ENCODE measurements at regions not wholly inside any gene's neighbourhood (a gene's known extent, or its start where the extent isn't known, plus 50 kb on each side); places are given as distances from the start of the nearest gene placed in this dataset.
"Not testable (repeated sequence)": the region's sequence is repeated elsewhere in the genome, so short reads cannot be mapped to it uniquely, and the experiment has no call there.

- ChIA-PET POLR2A (no interaction called here), CTCF (no interaction called here)
- H3K4me3 ChIP-seq (ENCODE audit: low read depth, low read length): no peak overlapping the region
- no peak for TF ChIP-seq CTCF (IDR thresholded peaks at IDR 0.05; ENCODE audit: insufficient read depth, low read length, missing control alignments)
- DNase-seq (ENCODE audit: low read depth, low spot score): no peak
Measured at GRCh38 chr14:88089445-88089844, 84.5 kb downstream of the GPR65 start.

- CTCF ChIA-PET: no interaction called here
- POLR2A ChIA-PET: no interaction called here
- no peak overlapping the region for H3K4me3 ChIP-seq (ENCODE audit: low read depth, low read length)
- TF ChIP-seq CTCF (IDR thresholded peaks at IDR 0.05; ENCODE audit: insufficient read depth, low read length, missing control alignments): no peak
- DNase-seq (ENCODE audit: low read depth, low spot score): no peak
Measured at GRCh38 chr14:88092529-88092928, 87.6 kb downstream of the GPR65 start.

GRCh38 chr14:88095791-88096190 is 90.9 kb downstream of the GPR65 start:
- no peak for DNase-seq (ENCODE audit: low read depth, low spot score)
- POLR2A ChIA-PET: no interaction called here
- TF ChIP-seq CTCF (IDR thresholded peaks at IDR 0.05; ENCODE audit: insufficient read depth, low read length, missing control alignments): no peak
- no peak overlapping the region for H3K4me3 ChIP-seq (ENCODE audit: low read depth, low read length)
- CTCF ChIA-PET: no interaction called here

GRCh38 chr14:88098163-88098562 is 93.2 kb downstream of the GPR65 start:
- POLR2A ChIA-PET: no interaction called here
- DNase-seq (ENCODE audit: low read depth, low spot score): no peak
- CTCF ChIA-PET: no interaction called here
- no peak for TF ChIP-seq CTCF (IDR thresholded peaks at IDR 0.05; ENCODE audit: insufficient read depth, low read length, missing control alignments)
- H3K4me3 ChIP-seq (ENCODE audit: low read depth, low read length): no peak overlapping the region

- POLR2A ChIA-PET: no interaction called here
- CTCF ChIA-PET: no interaction called here
- no peak for DNase-seq (ENCODE audit: low read depth, low spot score)
- H3K4me3 ChIP-seq (ENCODE audit: low read depth, low read length): no peak overlapping the region
- no peak for TF ChIP-seq CTCF (IDR thresholded peaks at IDR 0.05; ENCODE audit: insufficient read depth, low read length, missing control alignments)
Measured at GRCh38 chr14:88104710-88105109, 99.8 kb downstream of the GPR65 start.

GRCh38 chr14:88106377-88106776 is 101.4 kb downstream of the GPR65 start:
- ChIA-PET CTCF (no interaction called here), POLR2A (no interaction called here)
- no peak overlapping the region for H3K4me3 ChIP-seq (ENCODE audit: low read depth, low read length)
- TF ChIP-seq CTCF (IDR thresholded peaks at IDR 0.05; ENCODE audit: insufficient read depth, low read length, missing control alignments): no peak
- DNase-seq (ENCODE audit: low read depth, low spot score): no peak

GRCh38 chr14:88127669-88128068 is 122.7 kb downstream of the GPR65 start:
- CTCF ChIA-PET; POLR2A ChIA-PET; H3K4me3 ChIP-seq (ENCODE audit: low read depth, low read length); DNase-seq (ENCODE audit: low read depth, low spot score): not testable (repeated sequence)
